ENCODE measurements at regions not wholly inside any gene's neighbourhood (a gene's known extent, or its start where the extent isn't known, plus 50 kb on each side); places are given as distances from the start of the nearest gene placed in this dataset.

- TF ChIP-seq, protein P1, sequence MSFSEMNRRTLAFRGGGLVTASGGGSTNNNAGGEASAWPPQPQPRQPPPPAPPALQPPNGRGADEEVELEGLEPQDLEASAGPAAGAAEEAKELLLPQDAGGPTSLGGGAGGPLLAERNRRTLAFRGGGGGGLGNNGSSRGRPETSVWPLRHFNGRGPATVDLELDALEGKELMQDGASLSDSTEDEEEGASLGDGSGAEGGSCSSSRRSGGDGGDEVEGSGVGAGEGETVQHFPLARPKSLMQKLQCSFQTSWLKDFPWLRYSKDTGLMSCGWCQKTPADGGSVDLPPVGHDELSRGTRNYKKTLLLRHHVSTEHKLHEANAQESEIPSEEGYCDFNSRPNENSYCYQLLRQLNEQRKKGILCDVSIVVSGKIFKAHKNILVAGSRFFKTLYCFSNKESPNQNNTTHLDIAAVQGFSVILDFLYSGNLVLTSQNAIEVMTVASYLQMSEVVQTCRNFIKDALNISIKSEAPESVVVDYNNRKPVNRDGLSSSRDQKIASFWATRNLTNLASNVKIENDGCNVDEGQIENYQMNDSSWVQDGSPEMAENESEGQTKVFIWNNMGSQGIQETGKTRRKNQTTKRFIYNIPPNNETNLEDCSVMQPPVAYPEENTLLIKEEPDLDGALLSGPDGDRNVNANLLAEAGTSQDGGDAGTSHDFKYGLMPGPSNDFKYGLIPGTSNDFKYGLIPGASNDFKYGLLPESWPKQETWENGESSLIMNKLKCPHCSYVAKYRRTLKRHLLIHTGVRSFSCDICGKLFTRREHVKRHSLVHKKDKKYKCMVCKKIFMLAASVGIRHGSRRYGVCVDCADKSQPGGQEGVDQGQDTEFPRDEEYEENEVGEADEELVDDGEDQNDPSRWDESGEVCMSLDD (CRISPR knock-in tag; IDR thresholded peaks at IDR 0.05; ENCODE audit: borderline replicate concordance) = no peak
- TF ChIP-seq SIN3B (IDR thresholded peaks at IDR 0.05; ENCODE audit: low read length) (no peak), ZNF24 (IDR thresholded peaks at IDR 0.05) (no peak), ZBTB33 (CRISPR knock-in tag; IDR thresholded peaks at IDR 0.05) (no peak), ZNF441 (CRISPR knock-in tag; IDR thresholded peaks at IDR 0.05; ENCODE audit: borderline replicate concordance) (no peak), IRF2 (CRISPR knock-in tag; IDR thresholded peaks at IDR 0.05) (no peak), ZBTB49 (CRISPR knock-in tag; IDR thresholded peaks at IDR 0.05; ENCODE audit: borderline replicate concordance) (no peak)
Measured at GRCh38 chr18:65230311-65230710, 520.5 kb upstream of the CDH7 start.
